ENCODE measurements at regions not wholly inside any gene's neighbourhood (a gene's known extent, or its start where the extent isn't known, plus 50 kb on each side); places are given as distances from the start of the nearest gene placed in this dataset.
A peak's percentile ranks its signal among the peaks of the same experiment; 100 is the strongest.

DNA sequence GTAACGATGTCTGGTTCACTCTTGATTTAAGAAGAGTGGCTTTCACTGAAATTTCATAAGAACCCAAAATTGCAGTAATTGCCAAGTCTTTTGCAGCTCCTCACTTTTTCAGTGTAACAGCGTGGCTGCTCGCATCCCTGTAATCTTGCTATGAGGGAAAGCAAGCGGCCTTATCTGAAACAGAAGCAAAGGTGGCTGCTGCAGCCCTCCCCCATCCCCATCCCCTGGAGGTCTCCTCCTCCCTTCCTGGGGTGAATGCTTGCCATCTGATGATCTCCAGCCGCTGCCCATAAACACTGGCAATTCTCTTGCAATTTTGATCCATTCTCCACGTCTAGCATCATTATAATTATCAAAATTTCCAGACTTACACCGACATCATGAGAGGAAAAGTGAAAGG, 182.5 kb upstream of the ASIC2 start:
- DNase-seq (ENCODE audit: low read depth) = no peak

DNA sequence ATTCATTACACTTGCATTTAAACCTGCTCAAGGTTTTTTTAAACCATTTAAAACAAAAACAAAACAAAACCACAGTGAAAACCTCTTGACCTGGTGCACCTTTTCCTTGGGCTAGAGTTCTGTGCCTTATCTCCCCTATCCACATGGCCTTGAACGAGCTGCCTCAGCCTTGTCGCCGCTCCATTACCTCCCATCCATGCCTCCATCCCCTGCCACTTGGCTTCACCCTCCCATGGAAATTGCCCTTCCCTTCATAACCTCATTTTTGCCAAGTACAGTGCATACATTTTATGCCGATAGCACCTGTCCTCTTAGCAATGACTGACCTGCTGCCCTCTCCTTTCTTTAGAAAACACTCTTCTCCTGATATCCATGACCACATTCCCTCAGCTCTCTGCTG, 188.6 kb upstream of the ASIC2 start:
- no peak for DNase-seq (ENCODE audit: low read depth)

DNA sequence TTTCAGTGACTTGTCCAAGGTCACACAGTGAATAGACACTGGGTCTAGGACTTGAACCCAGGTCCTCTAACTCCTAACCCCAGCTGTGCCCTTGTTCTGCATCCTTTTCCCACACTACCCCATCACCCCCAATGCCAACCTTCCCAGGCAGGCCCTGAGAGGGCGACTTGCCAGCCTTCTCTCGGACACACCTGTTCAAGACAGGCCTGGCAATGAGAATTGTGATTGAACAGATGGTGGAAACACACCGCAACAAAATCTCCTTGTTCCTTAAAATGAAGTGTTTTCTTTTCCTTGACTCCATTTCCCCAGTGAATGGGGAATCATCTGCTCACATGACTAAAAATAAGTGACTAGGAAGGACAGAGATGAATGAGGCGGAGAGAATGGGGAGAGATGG, 189.5 kb upstream of the ASIC2 start:
- no peak for DNase-seq (ENCODE audit: low read depth)

DNA sequence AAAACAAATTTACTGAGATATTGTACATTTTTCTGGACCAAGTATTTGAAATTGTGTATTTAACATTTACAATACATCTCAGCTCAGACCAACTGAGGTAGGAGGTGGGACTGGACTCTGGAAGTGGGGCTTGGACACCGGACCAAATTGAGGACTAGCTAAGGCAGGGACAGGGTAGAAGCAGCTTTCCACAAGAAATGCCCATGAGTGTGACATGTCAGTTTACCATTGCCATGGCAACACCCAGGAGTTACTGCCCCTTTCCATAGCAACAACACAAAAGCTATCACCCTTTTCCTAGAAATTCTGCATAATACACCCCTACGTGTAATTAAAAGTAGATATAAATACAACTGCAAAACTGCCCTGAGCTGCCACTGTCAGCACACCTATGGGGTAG, 191.5 kb upstream of the ASIC2 start:
- DNase-seq (ENCODE audit: low read depth) = no peak

DNA sequence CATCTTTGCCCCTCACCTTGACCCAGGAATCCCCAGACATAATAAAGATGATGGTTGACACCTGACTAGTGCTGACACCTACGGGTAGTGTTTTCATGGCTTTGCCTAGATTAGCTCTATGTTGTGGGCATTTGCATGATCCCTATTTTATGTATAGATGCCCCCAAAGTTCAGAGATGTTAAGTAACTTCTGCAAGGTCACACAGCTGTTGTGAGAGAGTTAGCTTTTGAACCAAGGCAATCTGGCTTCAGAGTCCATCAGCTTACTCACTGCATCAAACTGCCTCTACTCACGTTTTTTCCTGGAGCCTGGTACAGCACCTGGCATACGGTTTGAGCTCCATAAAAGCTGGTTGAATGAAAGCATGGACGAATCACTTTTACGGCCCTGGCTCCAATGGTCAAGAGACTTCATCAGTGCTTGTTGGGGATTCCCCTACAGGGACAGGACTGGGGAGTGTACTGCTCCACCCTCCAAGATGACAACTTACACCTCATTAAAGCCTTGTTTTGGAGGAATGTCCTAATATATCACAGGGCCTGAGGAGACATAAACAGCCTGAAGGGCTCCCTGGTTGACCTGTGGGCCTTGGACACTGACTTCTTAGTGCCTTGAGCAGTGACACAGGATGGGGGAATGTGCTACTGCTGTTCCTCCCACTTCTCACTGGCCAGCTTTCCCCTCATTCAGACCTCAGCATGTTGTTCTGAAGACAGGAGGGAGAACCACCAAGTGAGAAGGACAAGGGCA, 193.2 kb upstream of the ASIC2 start:
- DNase-seq (ENCODE audit: low read depth) = no peak

DNA sequence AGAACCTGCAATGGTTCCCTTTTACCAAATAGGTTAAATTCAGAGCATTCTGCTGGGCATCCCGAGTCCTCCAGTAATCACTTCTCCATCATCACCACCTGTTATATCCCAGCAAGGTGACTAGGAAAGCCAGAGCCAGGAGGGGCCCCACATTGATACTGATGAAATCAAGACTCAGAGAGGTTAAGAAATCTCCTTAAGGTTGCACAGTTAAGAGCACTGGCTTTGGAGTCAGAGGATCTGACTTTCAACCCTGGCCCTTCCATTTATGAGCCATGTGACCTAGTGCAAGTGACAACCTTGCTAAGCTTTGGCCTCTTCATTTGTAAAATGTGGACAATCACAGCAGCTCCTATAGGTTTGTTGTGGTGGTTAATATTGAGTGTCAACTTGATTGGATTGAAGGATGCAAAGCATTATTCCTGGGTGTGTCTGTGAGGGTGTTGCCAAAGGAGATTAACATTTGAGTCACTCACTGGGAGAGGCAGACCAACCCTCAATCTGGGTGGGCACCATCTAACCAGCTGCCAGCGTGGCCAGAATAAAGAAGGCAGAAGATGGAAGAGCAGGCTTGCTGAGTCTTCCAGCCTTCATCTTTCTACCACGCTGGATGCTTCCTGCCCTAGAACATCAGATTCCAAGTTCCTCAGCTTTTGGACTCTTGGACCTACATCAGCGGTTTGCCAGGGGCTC, 194.2 kb upstream of the ASIC2 start:
- DNase-seq (ENCODE audit: low read depth) = no peak

DNA sequence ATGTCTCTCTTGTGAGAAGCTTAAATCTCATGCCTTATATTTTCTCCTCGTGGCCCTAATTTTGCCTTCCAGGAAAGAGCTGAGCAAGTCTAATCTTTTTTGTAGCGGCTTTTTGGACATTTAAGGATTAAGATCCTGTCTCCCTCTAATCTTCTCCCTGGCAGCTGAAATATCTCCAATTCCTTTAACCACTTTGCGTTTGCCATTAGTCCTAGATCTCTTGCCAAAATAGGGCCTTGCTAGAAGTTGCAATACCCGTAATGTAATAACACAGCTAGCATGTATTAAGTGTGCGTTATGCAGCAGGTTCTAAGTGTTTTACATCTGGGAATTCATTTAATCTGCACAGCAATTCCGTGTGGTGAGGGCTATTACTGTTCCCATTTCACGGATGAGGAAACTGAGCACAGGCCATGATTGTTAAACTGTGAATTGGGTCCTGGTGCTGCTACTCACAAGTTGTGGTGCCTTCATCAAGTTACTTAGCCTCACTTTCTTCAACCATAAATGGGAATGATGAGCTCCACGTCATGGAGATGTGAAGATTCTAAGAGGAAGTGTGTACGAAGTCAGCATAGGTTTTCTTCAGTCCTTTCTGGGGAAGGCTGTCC, 198.9 kb upstream of the ASIC2 start:
- no peak for DNase-seq (ENCODE audit: low read depth)

DNA sequence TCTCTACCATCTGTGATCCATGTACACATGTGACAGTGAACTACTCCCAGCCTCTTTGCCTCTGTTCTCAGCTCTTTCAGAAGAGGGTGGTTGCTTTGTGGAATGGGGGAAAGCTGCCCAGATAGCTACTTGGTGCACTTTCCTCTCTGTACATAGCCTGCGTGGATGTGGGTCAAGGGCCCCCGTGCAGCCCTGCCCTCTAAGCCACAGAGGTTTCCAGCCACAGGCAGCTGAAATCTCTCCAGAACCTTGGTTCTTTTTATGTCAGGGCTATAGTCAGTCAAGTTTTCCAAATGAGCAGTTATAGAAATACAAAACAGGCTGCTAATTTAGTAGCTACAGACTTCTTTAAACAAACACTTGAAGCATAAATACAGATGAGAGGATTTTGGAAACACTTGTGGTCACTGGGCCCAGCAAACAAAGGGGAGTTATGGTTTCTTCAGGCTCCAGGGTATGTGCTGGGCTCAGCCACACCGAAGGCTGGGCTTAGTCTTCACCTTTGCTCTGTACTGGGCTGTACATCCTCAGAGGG, 199.7 kb upstream of the ASIC2 start:
- DNase-seq (ENCODE audit: low read depth) = no peak

DNA sequence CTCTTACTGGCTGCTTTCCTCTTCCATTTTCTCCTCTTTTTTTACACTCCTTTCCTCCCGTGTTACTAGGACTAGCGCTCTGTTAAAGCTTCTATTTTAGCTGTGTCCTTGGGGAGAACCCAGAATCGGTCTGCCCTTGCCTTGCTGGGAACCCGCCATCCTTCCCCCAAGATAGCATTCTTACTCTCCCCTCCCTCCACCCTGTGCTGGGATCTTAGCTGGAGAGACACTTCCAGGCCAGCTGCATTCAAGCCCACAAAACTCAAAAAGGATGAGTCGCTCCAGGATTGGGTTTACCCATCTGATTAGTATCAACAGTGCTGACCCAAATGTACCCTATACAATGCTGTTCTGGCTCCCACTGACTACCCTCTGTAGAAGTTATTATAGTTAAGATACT, 200.5 kb upstream of the ASIC2 start:
- no peak for DNase-seq (ENCODE audit: low read depth)

DNA sequence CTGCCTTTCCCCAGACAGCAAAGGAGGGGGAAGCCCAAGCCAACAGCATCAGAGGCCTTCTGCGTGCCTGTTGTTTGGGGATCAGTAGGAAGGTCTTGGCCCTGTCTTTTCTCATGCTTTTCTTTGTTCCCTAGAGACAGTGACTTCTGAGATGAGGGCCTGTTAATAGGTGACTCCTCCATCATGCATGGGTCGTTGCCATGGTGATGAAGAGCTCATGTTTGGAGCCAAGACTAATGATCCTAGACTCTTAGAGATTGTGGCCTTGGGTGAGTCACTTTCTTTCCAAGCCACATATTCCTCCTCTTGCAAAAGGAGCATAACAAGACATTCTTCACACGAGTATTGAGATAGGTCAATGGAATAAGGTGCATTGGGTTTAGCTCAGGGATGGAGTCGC, 201.1 kb upstream of the ASIC2 start:
- DNase-seq (ENCODE audit: low read depth) = peak; percentile 9

DNA sequence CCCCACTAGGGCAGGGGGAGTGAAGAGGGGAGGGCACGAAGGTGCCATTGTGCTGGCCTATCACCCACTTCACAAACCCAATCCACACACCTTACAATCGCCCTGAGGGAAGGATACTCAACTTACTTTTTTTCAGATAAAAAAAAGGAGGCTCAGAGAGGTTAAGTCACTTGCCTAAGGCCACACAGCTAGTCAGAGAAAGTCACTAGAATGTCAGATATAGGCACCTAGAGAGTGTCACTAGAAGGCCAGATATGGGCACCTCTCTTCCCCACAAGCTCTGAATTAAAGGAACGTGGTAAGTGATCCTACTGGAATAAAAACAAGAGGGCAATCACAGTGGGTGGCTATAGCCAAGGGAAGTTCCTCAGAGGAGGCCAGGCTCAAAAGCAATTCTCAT, 204.5 kb upstream of the ASIC2 start:
- DNase-seq (ENCODE audit: low read depth) = no peak

DNA sequence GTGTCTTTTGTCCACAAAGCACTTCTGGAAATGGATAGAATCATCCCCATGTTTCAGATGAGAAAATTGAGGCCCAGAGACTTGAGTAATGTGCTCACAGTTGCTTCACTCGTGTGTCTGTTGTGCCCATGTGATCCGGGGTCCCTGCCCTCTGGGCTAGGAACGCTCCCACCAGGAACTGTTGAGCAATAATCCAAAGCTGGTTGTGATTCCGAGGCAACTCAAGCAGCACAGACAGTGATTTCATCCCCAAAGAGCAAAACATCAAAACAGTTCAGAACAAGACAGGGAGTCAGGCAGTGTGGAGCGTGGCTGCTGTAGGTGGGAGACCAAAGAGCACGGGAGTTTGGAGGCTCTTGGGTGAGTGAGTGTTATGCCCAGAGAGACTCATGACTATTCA, 205.0 kb upstream of the ASIC2 start:
- DNase-seq (ENCODE audit: low read depth) = no peak

DNA sequence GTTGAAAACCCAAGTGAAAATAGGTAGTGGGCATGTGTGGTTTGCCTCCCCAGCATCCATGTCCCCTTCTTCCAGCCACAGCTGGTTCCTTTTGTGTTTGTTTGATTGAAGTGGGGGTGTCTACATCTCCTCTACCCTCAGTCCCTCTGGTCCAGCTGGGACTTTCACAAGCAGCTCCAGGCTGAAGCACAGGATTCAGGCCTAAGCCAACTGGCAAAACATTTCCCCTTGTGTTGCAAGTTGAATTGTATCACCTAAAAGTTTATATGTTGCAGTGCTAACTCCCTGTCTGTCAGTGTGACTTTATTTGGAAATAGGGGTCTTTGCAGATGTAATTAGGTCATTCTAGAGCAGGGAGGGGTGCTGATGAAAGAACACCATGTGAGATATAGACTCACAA, 205.9 kb upstream of the ASIC2 start:
- no peak for DNase-seq (ENCODE audit: low read depth)

DNA sequence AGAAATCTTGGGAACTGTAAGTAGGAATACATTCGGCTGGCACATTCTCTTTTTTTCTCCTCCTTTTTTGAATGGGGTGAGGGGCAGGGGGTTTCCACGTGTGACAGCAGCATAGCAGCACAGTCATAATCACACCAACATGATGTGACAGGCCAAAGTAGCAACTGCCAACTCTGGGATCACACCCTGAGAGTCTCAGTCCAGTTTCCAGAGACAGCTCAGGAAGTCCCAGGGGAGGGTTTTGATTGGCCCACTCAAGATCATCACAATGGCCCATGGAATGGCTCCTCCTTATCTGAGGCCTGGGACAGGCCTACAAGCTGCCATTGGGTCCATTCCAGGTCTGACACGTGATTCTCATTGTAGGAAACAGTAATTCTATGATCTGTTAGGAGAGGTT, 207.1 kb upstream of the ASIC2 start:
- no peak for DNase-seq (ENCODE audit: low read depth)

DNA sequence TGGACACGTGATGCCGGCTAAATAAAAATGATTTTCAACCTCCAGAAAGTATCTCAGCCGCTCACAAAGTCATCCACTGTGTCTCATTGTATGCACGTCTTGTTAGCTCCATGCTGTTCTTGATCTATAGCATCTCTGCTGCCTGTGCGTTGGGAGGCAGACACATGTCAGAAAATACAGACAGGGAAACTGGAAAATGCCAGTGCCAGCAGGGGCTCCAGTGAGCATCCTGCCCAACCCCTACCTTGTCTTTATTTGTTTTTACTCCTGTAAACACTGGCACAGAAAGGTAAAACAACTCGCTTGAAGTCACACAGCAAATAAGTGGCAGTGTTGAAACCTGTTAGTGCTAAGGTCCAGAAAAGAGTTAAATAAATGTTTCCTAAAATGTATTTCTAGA, 208.1 kb upstream of the ASIC2 start:
- no peak for DNase-seq (ENCODE audit: low read depth)

DNA sequence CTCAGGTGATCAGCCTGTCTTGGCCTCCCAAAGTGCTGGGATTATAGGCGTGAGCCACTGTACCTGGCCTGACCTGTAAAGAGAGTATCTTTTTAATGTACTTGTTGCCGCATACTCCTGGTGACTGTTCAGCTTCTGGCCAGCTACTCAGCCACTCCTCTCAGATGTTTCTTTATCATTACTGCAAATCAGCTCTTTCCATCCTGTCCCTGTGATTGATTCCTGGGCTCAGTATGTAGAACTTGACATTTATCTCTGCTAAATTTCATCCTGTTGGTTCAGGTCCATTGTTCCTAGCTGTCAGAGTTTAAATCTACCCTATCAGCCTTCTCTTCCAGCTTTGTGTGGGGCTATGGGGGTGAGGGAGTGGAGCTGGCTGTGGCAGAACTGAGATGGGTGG, 211.5 kb upstream of the ASIC2 start:
- no peak for DNase-seq (ENCODE audit: low read depth)

DNA sequence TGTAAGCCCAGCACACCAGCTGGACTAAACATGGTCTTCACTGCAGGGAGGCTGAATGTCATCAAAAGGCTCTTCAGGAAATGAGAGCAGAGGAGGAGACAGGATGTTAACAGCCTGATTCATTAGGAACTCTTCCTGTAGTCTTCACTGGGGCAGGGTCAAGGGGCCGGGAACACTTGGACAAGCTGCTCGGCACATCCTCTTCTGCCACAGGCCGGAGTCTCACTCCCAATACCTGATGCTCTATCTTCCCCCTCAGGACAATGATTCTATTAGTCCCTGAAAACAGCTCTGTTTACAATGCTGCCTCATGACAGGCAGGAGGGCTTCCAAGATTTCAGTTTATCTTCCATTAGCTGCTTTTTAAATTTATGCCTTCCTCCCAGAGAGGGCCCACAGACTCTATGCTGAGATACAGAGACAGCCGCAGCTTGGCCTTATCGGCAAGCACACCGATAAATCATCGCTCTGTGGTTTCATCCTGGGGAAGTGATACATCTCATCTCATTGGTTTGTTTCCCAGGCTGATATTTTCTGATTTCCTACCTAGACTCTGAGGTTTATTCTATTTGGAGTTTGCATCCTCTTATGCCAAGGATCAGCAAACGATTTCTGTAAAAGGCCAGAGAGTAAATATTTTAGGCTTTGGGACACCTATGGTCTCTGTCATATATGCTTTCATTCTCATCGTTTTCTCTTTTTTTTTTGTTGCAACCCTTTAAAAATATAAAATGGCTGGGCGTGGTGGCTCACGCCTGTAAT, 214.0 kb upstream of the ASIC2 start:
- peak; percentile 17 for DNase-seq (ENCODE audit: low read depth)

DNA sequence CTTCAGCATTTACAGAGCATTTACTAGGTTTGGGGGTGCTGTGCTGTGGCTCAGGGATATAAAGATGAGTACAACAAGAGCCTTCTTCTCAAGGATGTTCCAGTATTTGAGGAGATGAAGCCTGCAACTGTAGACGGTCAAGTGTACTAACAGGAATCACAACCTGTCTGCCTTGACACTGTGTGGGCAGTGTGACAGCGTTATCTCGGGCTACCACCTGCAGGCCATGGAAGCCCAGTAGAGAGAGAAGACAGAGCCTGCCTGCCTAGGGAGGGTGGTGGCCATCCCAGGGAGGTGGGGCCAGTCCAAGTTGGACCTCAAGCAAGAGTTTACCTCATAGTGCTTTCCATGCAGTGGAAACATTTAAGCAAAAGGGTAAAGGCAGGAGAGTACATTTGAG, 215.1 kb upstream of the ASIC2 start:
- DNase-seq (ENCODE audit: low read depth) = no peak

DNA sequence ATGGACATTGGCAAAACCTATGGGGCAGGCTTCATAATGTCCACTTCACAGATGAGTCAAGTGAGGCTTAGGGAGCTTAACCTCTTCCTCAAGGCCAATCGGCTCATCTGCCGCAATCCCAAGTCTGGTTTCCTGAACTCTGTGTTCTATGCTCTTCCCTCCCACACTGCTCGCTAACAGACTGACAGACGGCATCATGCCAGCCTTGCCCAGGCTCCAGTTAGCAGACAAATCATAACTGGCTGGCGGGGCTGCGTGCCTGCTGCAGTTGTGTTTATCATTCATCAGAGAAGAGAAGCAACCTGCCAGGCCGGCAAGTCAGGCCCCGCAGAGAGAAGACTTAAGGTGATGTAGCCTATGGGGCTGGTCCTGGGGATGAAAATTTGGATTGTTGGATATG, 216.2 kb upstream of the ASIC2 start:
- DNase-seq (ENCODE audit: low read depth) = no peak

DNA sequence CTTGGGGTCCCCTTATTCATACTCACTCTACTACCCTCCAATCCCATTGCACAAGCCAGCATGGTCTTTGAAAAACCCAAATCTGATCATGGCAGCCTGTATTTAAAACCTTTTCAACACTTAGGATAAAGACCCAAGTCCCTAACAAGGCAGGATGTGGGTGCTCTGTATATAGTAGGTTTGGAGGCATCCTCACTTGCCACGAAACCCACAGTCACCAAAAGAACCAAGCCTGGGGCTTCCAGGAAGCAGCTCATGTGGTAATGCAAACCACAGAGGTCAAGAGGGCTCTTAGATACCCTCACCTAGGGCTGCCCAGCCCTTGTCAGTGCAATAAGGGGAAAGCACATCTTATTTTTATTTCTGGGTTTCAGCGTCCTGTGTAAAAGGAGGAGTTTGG, 218.6 kb upstream of the ASIC2 start:
- no peak for DNase-seq (ENCODE audit: low read depth)

DNA sequence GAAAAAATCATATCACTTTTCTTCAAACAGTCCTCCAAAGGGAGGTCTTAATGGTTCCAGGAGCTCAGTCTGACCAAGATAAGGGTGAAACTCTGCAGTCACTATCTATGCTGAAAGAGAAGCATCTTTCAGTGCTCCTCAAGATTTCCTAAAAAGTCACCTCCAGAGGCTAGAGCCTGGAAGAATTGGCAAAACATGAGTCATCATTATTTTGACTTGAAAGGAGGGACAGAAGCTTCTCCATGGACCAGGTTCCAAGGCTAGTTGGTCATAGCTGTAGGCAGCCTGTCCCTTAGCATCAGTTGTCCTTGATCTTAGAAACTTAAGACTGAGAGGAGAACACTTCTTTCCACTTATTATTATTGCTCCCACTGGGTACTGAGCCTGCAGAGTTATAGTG, 219.0 kb upstream of the ASIC2 start:
- DNase-seq (ENCODE audit: low read depth) = no peak

DNA sequence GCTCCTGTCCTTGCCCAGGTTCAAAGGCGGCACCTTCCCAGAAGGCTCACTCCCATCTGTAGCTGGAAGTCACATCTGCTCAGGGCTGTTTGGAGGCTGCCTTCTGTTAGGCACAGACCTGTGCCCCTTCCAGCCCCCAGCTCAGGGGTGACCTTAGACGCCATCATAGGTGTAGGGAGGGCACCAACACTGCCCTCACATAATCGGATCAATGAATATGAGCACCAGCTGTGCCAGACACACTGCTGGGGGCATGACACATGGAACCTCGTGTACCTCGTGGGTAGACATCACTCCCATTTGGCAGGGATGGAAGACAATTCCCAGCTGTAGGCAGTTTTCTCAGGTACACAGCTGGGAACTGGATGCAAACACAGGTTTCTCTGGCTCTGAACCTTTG, 220.7 kb upstream of the ASIC2 start:
- no peak for DNase-seq (ENCODE audit: low read depth)

Measured in M059J (cell line).